ENCODE measurements at regions not wholly inside any gene's neighbourhood (a gene's known extent, or its start where the extent isn't known, plus 50 kb on each side); places are given as distances from the start of the nearest gene placed in this dataset.
A peak's percentile ranks its signal among the peaks of the same experiment; 100 is the strongest.

GRCh38 chr3:124282751-124283651 lies 291.1 kb upstream of the ROPN1 start:
- TF ChIP-seq CTCF (IDR thresholded peaks at IDR 0.05) (no peak), EP300 (IDR thresholded peaks at IDR 0.05) (peak; percentile 16)
- intact Hi-C loops (cut with DNase I): no loop called here
- 6 to 14% (median 9%) methylated on average over 3 of the region's 3 CpGs for WGBS, 3 donors
- no peak for DNase-seq
- Histone ChIP-seq H3K27me3 (no peaks in the 10 kb centered on the region), H3K4me1 (ENCODE audit: insufficient read depth) (peaks cover 2% of the 10 kb centered on the region), H3K27ac (no peak overlapping the region), H3K9me3 (no peaks in the 10 kb centered on the region), H3K36me3 (no peaks in the 10 kb centered on the region), H3K4me3 (no peak overlapping the region)

GRCh38 chr3:124283652-124284023 lies 291.7 kb upstream of the ROPN1 start:
- Histone ChIP-seq H3K27me3 (no peaks in the 10 kb centered on the region), H3K4me1 (ENCODE audit: insufficient read depth) (peaks cover 2% of the 10 kb centered on the region), H3K36me3 (no peaks in the 10 kb centered on the region), H3K9me3 (no peaks in the 10 kb centered on the region), H3K4me3 (no peak overlapping the region), H3K27ac (no peak overlapping the region)
- TF ChIP-seq CTCF (IDR thresholded peaks at IDR 0.05): no peak
- TF ChIP-seq EP300 (IDR thresholded peaks at IDR 0.05): no peak
- no peak for TF ChIP-seq POLR2A (IDR thresholded peaks at IDR 0.05)
- intact Hi-C loops (cut with DNase I): no loop called here
- 8 to 15% (median 14%) methylated on average over 2 of the region's 2 CpGs for WGBS, 3 donors
- DNase-seq: no peak

- H3K36me3 ChIP-seq: no peaks in the 10 kb centered on the region
- TF ChIP-seq CTCF (IDR thresholded peaks at IDR 0.05) (no peak), EP300 (IDR thresholded peaks at IDR 0.05) (no peak), POLR2A (IDR thresholded peaks at IDR 0.05) (no peak)
- intact Hi-C loops (cut with DNase I): no loop called here
- no peak for DNase-seq
- H3K4me1 ChIP-seq (ENCODE audit: insufficient read depth): peaks cover 2% of the 10 kb centered on the region
- no peaks in the 10 kb centered on the region for H3K9me3 ChIP-seq
- H3K27ac ChIP-seq: no peak overlapping the region
- no peaks in the 10 kb centered on the region for H3K27me3 ChIP-seq
- H3K4me3 ChIP-seq: no peak overlapping the region
Measured at GRCh38 chr3:124288996-124289395, 297.1 kb upstream of the ROPN1 start.

GRCh38 chr3:124291008-124291407 lies 299.1 kb upstream of the ROPN1 start:
- H3K27me3 ChIP-seq: no peaks in the 10 kb centered on the region
- no peaks in the 10 kb centered on the region for H3K9me3 ChIP-seq
- no peaks in the 10 kb centered on the region for H3K36me3 ChIP-seq
- DNase-seq: no peak
- intact Hi-C loops (cut with DNase I): no loop called here
- TF ChIP-seq POLR2A (IDR thresholded peaks at IDR 0.05) (no peak), EP300 (IDR thresholded peaks at IDR 0.05) (no peak), CTCF (IDR thresholded peaks at IDR 0.05) (no peak)
- no peak overlapping the region for H3K27ac ChIP-seq
- no peaks in the 10 kb centered on the region for H3K4me1 ChIP-seq (ENCODE audit: insufficient read depth)
- no peak overlapping the region for H3K4me3 ChIP-seq
- 88 to 94% (median 90%) methylated on average over 2 of the region's 2 CpGs for WGBS, 3 donors
